GM23248 (cell line): ENCODE measurements at regions not wholly inside any gene's neighbourhood (a gene's known extent, or its start where the extent isn't known, plus 50 kb on each side); places are given as distances from the start of the nearest gene placed in this dataset.
"Not testable (repeated sequence)": the region's sequence is repeated elsewhere in the genome, so short reads cannot be mapped to it uniquely, and the experiment has no call there.

Source experiments
- DNase-seq: peaks from one replicate; pipeline ENCODE4 v3.0.0-alpha.2; 2015
- H2AFZ ChIP-seq: fragments of 200-600 bp; sonication (generic); 2 replicates; pipeline ENCODE4 v1.6.1; 2016; ENCODE audit warnings: antibody characterized with exemption
- H3F3A ChIP-seq: fragments of 200-600 bp; sonication (generic); 2 replicates; pipeline ENCODE4 v1.6.1; 2016; ENCODE audit warnings: mild to moderate bottlenecking, antibody characterized with exemption, mixed run types; ENCODE audit not compliant: insufficient read depth
- H3K27ac ChIP-seq: fragments of 200-600 bp; sonication (generic); 2 replicates; pipeline ENCODE4 v1.5.1; 2016; ENCODE audit warnings: mild to moderate bottlenecking
- H3K27me3 ChIP-seq: fragments of 200-600 bp; sonication (generic); replicated peaks from 2 replicates; pipeline ENCODE4 v1.6.1; 2016; ENCODE audit warnings: mild to moderate bottlenecking; ENCODE audit not compliant: insufficient read depth
- H3K36me3 ChIP-seq: fragments of 200-600 bp; sonication (generic); 2 replicates; pipeline ENCODE4 v1.6.1; 2016; ENCODE audit warnings: low read depth, mild to moderate bottlenecking
- H3K4me1 ChIP-seq: fragments of 200-600 bp; sonication (generic); 2 replicates; pipeline ENCODE4 v1.6.1; 2016; ENCODE audit warnings: mild to moderate bottlenecking; ENCODE audit not compliant: insufficient read depth
- H3K4me2 ChIP-seq: fragments of 200-600 bp; sonication (generic); one replicate; pipeline ENCODE4 v1.6.1; 2016; ENCODE audit warnings: mild to moderate bottlenecking; ENCODE audit not compliant: unreplicated experiment
- H3K4me3 ChIP-seq: fragments of 200-600 bp; sonication (generic); 2 replicates; pipeline ENCODE4 v1.5.1; 2016; ENCODE audit warnings: mild to moderate bottlenecking
- H3K79me2 ChIP-seq: fragments of 200-600 bp; sonication (generic); 2 replicates; pipeline ENCODE4 v1.6.1; 2016; ENCODE audit warnings: mild to moderate bottlenecking; ENCODE audit not compliant: insufficient read depth
- H3K9ac ChIP-seq: fragments of 200-600 bp; sonication (generic); 2 replicates; pipeline ENCODE4 v1.6.1; 2016; ENCODE audit warnings: mild to moderate bottlenecking
- H3K9me2 ChIP-seq: fragments of 200-600 bp; sonication (generic); 2 replicates; pipeline ENCODE4 v1.6.1; 2016; ENCODE audit warnings: mixed run types, mild to moderate bottlenecking, moderate library complexity; ENCODE audit not compliant: insufficient read depth
- H3K9me3 ChIP-seq: fragments of 200-600 bp; sonication (generic); one replicate; pipeline ENCODE4 v1.6.1; 2017; ENCODE audit warnings: low read depth
- H4K20me1 ChIP-seq: fragments of 200-600 bp; sonication (generic); 2 replicates; pipeline ENCODE4 v1.6.0; 2016; ENCODE audit not compliant: insufficient read depth
- EZH2 ChIP-seq: fragments of 200-600 bp; sonication (generic); IDR thresholded peaks from 2 replicates; pipeline ENCODE4 v1.6.1; 2018; ENCODE audit warnings: antibody characterized with exemption, mild to moderate bottlenecking; ENCODE audit not compliant: insufficient read depth, poor library complexity, severe bottlenecking
- EZH2phosphoT487 ChIP-seq: fragments of 200-600 bp; sonication (generic); IDR thresholded peaks from 2 replicates; pipeline ENCODE4 v1.6.1; 2018; ENCODE audit warnings: antibody characterized with exemption, moderate library complexity, mild to moderate bottlenecking, low read depth; ENCODE audit not compliant: insufficient read depth
- WGBS, 2 experiments: methylation state at CpG; one replicate each; pipeline ENCODE4 v1.1.6; 2015 to 2017; ENCODE audit warnings: low lambda C conversion rate in 2 of 2, low coverage in 1 of 2; ENCODE audit errors: missing lambda C conversion rate in 2 of 2; 5-methylcytosine and 5-hydroxymethylcytosine counted together
- in situ Hi-C: fragments of 300-500 bp; cut with MboI; formaldehyde crosslinking; loops from 2 replicates; pipeline ENCODE4 v1.15.0; 2020

DNA sequence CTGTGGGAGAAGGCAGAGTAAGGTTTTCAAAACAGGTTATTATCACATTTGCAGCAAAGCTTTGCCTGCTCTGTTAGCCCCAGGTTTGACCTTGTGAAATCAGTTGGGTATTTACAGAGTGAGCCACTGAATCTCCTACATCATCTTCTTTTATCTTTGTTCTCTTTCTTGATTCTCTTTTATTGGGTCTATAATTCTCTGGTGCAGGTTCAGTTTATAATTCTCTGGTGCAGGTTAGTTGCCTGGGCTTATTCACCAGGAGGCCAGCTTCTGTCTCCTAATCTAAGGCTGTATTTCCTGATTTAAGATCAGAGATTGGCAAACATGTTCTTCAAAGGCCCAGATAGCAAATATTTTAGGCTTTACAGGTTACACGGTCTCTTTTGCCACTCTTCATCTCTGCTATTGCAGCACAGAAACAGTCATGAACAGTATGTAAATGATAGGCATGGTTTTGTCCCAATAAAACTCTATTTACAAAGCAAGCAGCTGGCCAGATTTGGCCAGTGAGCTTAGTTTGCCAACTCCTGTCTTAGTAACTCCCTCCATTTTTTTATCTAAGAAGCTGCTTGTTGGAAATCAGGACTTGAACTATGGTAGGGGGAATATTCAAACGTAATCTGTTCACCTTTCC is 205.0 kb upstream of the RIMS1 start:
- WGBS, 2 experiments: 16 to 19% methylated on average over 2 of the region's 2 CpGs

GRCh38 chr6:71686021-71686677 is 200.2 kb upstream of the RIMS1 start:
- in situ Hi-C loops, H3K79me2 ChIP-seq, H3K4me1 ChIP-seq, DNase-seq, H3F3A ChIP-seq, H3K27ac ChIP-seq, H4K20me1 ChIP-seq, H3K36me3 ChIP-seq, H3K4me2 ChIP-seq, H3K9me2 ChIP-seq, H3K9ac ChIP-seq, H3K27me3 ChIP-seq, H3K4me3 ChIP-seq, H2AFZ ChIP-seq, H3K9me3 ChIP-seq: not testable (repeated sequence)
- WGBS, 2 experiments: 49 to 50% methylated on average over 22 to 23 of the region's 23 CpGs

More for the DNA sequence above, 205.0 kb upstream of the RIMS1 start:
- no peaks in the 10 kb centered on the region for H3K9me2 ChIP-seq
- H3K79me2 ChIP-seq: no peaks in the 10 kb centered on the region
- H4K20me1 ChIP-seq: no peaks in the 10 kb centered on the region
- H3K9me3 ChIP-seq: no peaks in the 10 kb centered on the region
- TF ChIP-seq EZH2phosphoT487: no peak
- TF ChIP-seq EZH2: no peak
- H3K4me2 ChIP-seq: no peak overlapping the region
- H3K9ac ChIP-seq: no peak overlapping the region
- in situ Hi-C loops: no loop called here
- no peaks in the 10 kb centered on the region for H3K36me3 ChIP-seq
- no peaks in the 10 kb centered on the region for H3K4me1 ChIP-seq
- H3K27me3 ChIP-seq: 0 out of 2 replicates have a peak, but pooled peaks cover 7% of the 10 kb centered on the region
- no peak overlapping the region for H3K4me3 ChIP-seq
- DNase-seq: no peak
- no peak overlapping the region for H3K27ac ChIP-seq
- no peaks in the 10 kb centered on the region for H3F3A ChIP-seq
- no peak overlapping the region for H2AFZ ChIP-seq

DNA sequence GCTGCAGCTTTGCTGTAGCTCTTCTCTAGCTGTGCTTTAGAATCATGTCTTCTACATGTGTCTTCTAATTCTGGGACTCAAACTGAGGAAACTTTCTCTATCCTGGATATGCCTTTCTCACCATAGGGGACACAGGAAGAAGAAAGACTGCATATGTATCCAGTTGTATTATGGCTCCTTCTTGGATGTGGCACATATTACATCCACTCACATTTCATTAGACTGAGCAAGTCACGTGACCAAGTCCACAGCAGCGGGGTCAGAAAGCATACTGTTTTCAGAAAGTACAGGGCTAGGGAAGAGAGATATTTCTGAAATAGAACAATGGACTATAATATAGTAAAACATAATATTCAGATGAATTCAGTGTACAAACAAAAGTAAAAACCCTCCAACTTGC is 187.6 kb upstream of the RIMS1 start:
- 26 to 27% methylated on average over 2 of the region's 2 CpGs for WGBS, 2 experiments
- TF ChIP-seq EZH2 (no peak), EZH2phosphoT487 (no peak)
- no peaks in the 10 kb centered on the region for H3K36me3 ChIP-seq
- H2AFZ ChIP-seq: no peak overlapping the region
- H3K4me2 ChIP-seq: no peak overlapping the region
- H4K20me1 ChIP-seq: no peaks in the 10 kb centered on the region
- no peaks in the 10 kb centered on the region for H3K4me1 ChIP-seq
- H3K9me2 ChIP-seq: no peaks in the 10 kb centered on the region
- in situ Hi-C loops: no loop called here
- H3F3A ChIP-seq: no peaks in the 10 kb centered on the region
- no peaks in the 10 kb centered on the region for H3K79me2 ChIP-seq
- no peaks in the 10 kb centered on the region for H3K9me3 ChIP-seq
- DNase-seq: no peak
- H3K27ac ChIP-seq: no peak overlapping the region
- H3K27me3 ChIP-seq: no peaks in the 10 kb centered on the region
- H3K9ac ChIP-seq: no peak overlapping the region
- no peak overlapping the region for H3K4me3 ChIP-seq

- 0% methylated on average over 1 of the region's 1 CpG for WGBS, 2 experiments
- H3K4me3 ChIP-seq: no peak overlapping the region
- DNase-seq: no peak
- H2AFZ ChIP-seq: no peak overlapping the region
- H3F3A ChIP-seq: no peaks in the 10 kb centered on the region
- no peak overlapping the region for H3K4me2 ChIP-seq
- no peaks in the 10 kb centered on the region for H3K27me3 ChIP-seq
- H3K27ac ChIP-seq: no peak overlapping the region
- H3K4me1 ChIP-seq: no peaks in the 10 kb centered on the region
- no peaks in the 10 kb centered on the region for H4K20me1 ChIP-seq
- H3K9ac ChIP-seq: no peak overlapping the region
- H3K36me3 ChIP-seq: no peaks in the 10 kb centered on the region
- in situ Hi-C loops: no loop called here
- H3K9me2 ChIP-seq: no peaks in the 10 kb centered on the region
- TF ChIP-seq EZH2phosphoT487: no peak
- TF ChIP-seq EZH2: no peak
- H3K9me3 ChIP-seq: no peaks in the 10 kb centered on the region
- no peaks in the 10 kb centered on the region for H3K79me2 ChIP-seq
These were observed 179.8 kb upstream of the RIMS1 start for GRCh38 chr6:71706523-71706922.

- Histone ChIP-seq H3F3A (no peaks in the 10 kb centered on the region), H3K4me3 (no peak overlapping the region), H3K9ac (no peak overlapping the region), H3K79me2 (no peaks in the 10 kb centered on the region), H3K36me3 (no peaks in the 10 kb centered on the region), H2AFZ (no peak overlapping the region), H4K20me1 (no peaks in the 10 kb centered on the region), H3K9me3 (no peaks in the 10 kb centered on the region), H3K4me1 (no peaks in the 10 kb centered on the region), H3K27ac (no peak overlapping the region), H3K27me3 (no peaks in the 10 kb centered on the region), H3K9me2 (no peaks in the 10 kb centered on the region), H3K4me2 (no peak overlapping the region)
- in situ Hi-C loops: no loop called here
- 6 to 7% methylated on average over 3 of the region's 3 CpGs for WGBS, 2 experiments
- TF ChIP-seq EZH2phosphoT487 (no peak), EZH2 (no peak)
- DNase-seq: no peak
These were observed 179.3 kb upstream of the RIMS1 start for GRCh38 chr6:71707059-71707458.
